ENCODE measurements at regions not wholly inside any gene's neighbourhood (a gene's known extent, or its start where the extent isn't known, plus 50 kb on each side); places are given as distances from the start of the nearest gene placed in this dataset.

DNA sequence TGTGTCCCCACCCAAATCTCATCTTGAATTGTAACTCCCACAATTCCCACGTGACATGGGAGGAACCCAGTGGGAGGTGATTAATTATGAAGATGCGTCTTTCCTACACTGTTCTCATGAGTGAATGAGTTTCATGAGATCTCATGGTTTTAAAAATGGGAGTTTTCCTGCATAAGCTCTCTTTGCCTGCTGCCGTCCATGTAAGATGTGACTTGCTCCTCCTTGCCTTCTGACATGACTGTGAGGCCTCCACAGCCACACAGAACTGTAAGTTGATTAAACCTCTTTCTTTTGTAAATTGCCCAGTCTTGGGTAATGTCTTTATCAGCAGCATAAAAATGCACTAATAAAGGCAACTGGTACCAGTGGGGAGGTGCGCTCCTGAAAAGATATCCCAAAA, 67.7 kb upstream of the DRGX start:
- TF ChIP-seq KDM1A (IDR thresholded peaks at IDR 0.05; ENCODE audit: borderline replicate concordance, low read length) (no peak), BRCA1 (IDR thresholded peaks at IDR 0.05; ENCODE audit: low read depth, low read length) (no peak), POLR2A (IDR thresholded peaks at IDR 0.05; ENCODE audit: control extremely low read depth in 1 of 2, low read depth in 2 of 2, low read length in 2 of 2) (no peak), SUZ12 (IDR thresholded peaks at IDR 0.05; ENCODE audit: low read length) (no peak), POLR2AphosphoS5 (IDR thresholded peaks at IDR 0.05; ENCODE audit: low read depth, low read length) (no peak)
- TF ChIP-seq, protein P1, sequence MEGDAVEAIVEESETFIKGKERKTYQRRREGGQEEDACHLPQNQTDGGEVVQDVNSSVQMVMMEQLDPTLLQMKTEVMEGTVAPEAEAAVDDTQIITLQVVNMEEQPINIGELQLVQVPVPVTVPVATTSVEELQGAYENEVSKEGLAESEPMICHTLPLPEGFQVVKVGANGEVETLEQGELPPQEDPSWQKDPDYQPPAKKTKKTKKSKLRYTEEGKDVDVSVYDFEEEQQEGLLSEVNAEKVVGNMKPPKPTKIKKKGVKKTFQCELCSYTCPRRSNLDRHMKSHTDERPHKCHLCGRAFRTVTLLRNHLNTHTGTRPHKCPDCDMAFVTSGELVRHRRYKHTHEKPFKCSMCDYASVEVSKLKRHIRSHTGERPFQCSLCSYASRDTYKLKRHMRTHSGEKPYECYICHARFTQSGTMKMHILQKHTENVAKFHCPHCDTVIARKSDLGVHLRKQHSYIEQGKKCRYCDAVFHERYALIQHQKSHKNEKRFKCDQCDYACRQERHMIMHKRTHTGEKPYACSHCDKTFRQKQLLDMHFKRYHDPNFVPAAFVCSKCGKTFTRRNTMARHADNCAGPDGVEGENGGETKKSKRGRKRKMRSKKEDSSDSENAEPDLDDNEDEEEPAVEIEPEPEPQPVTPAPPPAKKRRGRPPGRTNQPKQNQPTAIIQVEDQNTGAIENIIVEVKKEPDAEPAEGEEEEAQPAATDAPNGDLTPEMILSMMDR (IDR thresholded peaks at IDR 0.05; ENCODE audit: control extremely low read depth in 1 of 3, insufficient read depth in 1 of 3, low read depth in 1 of 3, low read length in 3 of 3), result no peak
- TF ChIP-seq, protein P2, sequence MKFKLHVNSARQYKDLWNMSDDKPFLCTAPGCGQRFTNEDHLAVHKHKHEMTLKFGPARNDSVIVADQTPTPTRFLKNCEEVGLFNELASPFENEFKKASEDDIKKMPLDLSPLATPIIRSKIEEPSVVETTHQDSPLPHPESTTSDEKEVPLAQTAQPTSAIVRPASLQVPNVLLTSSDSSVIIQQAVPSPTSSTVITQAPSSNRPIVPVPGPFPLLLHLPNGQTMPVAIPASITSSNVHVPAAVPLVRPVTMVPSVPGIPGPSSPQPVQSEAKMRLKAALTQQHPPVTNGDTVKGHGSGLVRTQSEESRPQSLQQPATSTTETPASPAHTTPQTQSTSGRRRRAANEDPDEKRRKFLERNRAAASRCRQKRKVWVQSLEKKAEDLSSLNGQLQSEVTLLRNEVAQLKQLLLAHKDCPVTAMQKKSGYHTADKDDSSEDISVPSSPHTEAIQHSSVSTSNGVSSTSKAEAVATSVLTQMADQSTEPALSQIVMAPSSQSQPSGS (IDR thresholded peaks at IDR 0.05; ENCODE audit: low read length), result no peak
